ENCODE measurements at regions not wholly inside any gene's neighbourhood (a gene's known extent, or its start where the extent isn't known, plus 50 kb on each side); places are given as distances from the start of the nearest gene placed in this dataset.

DNA sequence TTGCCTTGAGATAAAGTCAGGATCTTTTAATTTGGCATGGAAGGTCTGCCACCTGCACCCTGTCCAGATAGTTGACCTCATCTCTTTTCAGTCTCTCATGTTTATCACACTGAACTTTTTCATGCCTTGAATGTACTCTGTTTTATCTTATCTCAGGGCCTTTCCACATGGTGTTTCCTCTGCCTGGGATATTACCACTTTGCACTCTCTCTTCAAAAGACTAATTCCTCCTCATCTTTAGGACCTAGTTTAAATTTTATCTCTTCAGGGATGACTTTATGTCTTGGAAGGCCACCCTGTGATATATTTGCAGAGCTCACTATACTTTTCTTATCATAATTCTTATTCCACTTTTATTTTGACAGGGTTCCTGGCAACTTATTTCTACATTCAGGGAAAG is 150.0 kb downstream of the DNAJB9 start:
- H3K36me3 ChIP-seq: no peaks in the 10 kb centered on the region
- peaks cover 0 to 2% of the 10 kb centered on the region in 2 donors for H3K9me3 ChIP-seq
- ATAC-seq: no peak
- H3K4me1 ChIP-seq: no peaks in the 10 kb centered on the region
- no peak overlapping the region for H3K27ac ChIP-seq
- TF ChIP-seq, protein P1, sequence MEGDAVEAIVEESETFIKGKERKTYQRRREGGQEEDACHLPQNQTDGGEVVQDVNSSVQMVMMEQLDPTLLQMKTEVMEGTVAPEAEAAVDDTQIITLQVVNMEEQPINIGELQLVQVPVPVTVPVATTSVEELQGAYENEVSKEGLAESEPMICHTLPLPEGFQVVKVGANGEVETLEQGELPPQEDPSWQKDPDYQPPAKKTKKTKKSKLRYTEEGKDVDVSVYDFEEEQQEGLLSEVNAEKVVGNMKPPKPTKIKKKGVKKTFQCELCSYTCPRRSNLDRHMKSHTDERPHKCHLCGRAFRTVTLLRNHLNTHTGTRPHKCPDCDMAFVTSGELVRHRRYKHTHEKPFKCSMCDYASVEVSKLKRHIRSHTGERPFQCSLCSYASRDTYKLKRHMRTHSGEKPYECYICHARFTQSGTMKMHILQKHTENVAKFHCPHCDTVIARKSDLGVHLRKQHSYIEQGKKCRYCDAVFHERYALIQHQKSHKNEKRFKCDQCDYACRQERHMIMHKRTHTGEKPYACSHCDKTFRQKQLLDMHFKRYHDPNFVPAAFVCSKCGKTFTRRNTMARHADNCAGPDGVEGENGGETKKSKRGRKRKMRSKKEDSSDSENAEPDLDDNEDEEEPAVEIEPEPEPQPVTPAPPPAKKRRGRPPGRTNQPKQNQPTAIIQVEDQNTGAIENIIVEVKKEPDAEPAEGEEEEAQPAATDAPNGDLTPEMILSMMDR (IDR thresholded peaks at IDR 0.05): no peak
- no peak for DNase-seq
- H3K4me3 ChIP-seq: no peak overlapping the region
- H3K27me3 ChIP-seq: no peaks in the 10 kb centered on the region
- intact Hi-C loops (cut with DNase I): no loop called here

- intact Hi-C loops (cut with DNase I): no loop called here
- TF ChIP-seq, protein P1 (IDR thresholded peaks at IDR 0.05): no peak
- no peaks in the 10 kb centered on the region for H3K4me1 ChIP-seq
- no peaks in the 10 kb centered on the region for H3K27me3 ChIP-seq
- no peaks in the 10 kb centered on the region for H3K36me3 ChIP-seq
- no peak for DNase-seq
- peaks cover 0 to 5% of the 10 kb centered on the region in 2 donors for H3K9me3 ChIP-seq
- ATAC-seq: no peak
- H3K4me3 ChIP-seq: no peak overlapping the region
- no peak overlapping the region for H3K27ac ChIP-seq
Observed at GRCh38 chr7:108722561-108722960, 152.9 kb downstream of the DNAJB9 start.

DNA sequence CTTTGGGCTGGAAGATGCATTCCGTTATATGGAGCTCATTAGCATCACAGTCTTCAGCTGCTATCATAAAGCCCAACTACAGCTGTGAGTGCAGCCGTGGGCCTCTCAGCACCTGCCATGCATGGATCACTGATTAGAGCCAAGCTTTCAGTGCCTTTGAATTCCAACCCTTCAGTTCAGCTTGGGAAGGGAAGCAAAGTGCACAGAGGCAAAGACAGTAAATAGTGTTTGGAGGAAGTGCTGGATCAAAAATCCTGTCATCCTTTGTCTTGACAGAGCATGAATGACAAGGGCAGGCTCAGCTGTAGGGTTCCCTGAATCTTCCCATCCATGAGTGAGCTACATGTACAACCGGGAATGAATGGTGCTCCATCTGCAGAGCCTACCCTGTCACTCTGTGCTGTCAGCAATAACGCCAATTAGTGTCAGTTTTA is 153.7 kb downstream of the DNAJB9 start:
- ATAC-seq: no peak
- Histone ChIP-seq H3K36me3 (no peaks in the 10 kb centered on the region), H3K9me3 (peaks cover 0 to 5% of the 10 kb centered on the region in 2 donors), H3K27me3 (no peaks in the 10 kb centered on the region), H3K4me1 (no peaks in the 10 kb centered on the region), H3K4me3 (no peak overlapping the region), H3K27ac (no peak overlapping the region)
- TF ChIP-seq, protein P1 (IDR thresholded peaks at IDR 0.05): no peak
- DNase-seq: no peak
- intact Hi-C loops (cut with DNase I): no loop called here

- no peak overlapping the region for H3K4me3 ChIP-seq
- ATAC-seq (no peak), DNase-seq (peak in 1 of 4 donors; percentile 23)
- no peaks in the 10 kb centered on the region for H3K4me1 ChIP-seq
- intact Hi-C loops (cut with DNase I): no loop called here
- TF ChIP-seq, protein P1 (IDR thresholded peaks at IDR 0.05): no peak
- peaks cover 0 to 5% of the 10 kb centered on the region in 2 donors for H3K9me3 ChIP-seq
- no peak overlapping the region for H3K27ac ChIP-seq
- H3K27me3 ChIP-seq: no peaks in the 10 kb centered on the region
- no peaks in the 10 kb centered on the region for H3K36me3 ChIP-seq
Observed at GRCh38 chr7:108724251-108725100, 154.8 kb downstream of the DNAJB9 start.

- DNase-seq: no peak
- Histone ChIP-seq H3K4me3 (no peak overlapping the region), H3K4me1 (no peaks in the 10 kb centered on the region), H3K9me3 (no peaks in the 10 kb centered on the region), H3K36me3 (no peaks in the 10 kb centered on the region), H3K27me3 (peaks cover 0 to 2% of the 10 kb centered on the region in 2 donors), H3K27ac (no peak overlapping the region)
- TF ChIP-seq, protein P1 (IDR thresholded peaks at IDR 0.05): no peak
- no peak for ATAC-seq
- intact Hi-C loops (cut with DNase I): no loop called here
Observed at GRCh38 chr7:108735814-108736213, 166.1 kb downstream of the DNAJB9 start.
